Femur (tissue), 1 donor: ENCODE measurements at regions not wholly inside any gene's neighbourhood (a gene's known extent, or its start where the extent isn't known, plus 50 kb on each side); places are given as distances from the start of the nearest gene placed in this dataset.
"Not testable (repeated sequence)": the region's sequence is repeated elsewhere in the genome, so short reads cannot be mapped to it uniquely, and the experiment has no call there.

Experiments used
- DNase-seq: peaks from one replicate; pipeline ENCODE4 v3.0.0-alpha.2; 2017

GRCh38 chr4:181119186-181119585 is 1124.0 kb upstream of the TENM3 start:
- no peak for DNase-seq

DNA sequence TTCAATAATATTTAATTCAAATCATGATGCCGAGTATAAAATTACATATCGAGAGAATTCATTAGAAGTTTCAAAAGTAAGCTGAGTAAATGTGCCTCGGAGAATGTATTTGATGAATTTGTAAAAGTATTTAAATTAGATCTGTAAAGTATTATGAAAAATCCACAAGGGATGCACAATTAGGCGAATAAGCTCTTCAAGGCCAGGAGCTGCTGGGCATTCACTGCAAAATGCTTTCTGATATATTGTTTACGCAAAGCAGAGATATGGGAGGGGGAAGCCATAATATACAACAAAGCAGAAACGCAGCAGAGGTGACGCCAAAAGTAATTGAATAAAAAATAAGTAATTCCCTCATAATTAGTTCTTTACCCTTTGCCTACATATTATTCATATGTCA is 1121.5 kb upstream of the TENM3 start:
- no peak for DNase-seq

GRCh38 chr4:181127171-181127570 is 1116.0 kb upstream of the TENM3 start:
- no peak for DNase-seq

GRCh38 chr4:181130317-181130716 is 1112.9 kb upstream of the TENM3 start:
- not testable (repeated sequence) for DNase-seq

GRCh38 chr4:181137351-181137750 is 1105.9 kb upstream of the TENM3 start:
- DNase-seq, result no peak

GRCh38 chr4:181138116-181138515 is 1105.1 kb upstream of the TENM3 start:
- DNase-seq, result no peak

DNA sequence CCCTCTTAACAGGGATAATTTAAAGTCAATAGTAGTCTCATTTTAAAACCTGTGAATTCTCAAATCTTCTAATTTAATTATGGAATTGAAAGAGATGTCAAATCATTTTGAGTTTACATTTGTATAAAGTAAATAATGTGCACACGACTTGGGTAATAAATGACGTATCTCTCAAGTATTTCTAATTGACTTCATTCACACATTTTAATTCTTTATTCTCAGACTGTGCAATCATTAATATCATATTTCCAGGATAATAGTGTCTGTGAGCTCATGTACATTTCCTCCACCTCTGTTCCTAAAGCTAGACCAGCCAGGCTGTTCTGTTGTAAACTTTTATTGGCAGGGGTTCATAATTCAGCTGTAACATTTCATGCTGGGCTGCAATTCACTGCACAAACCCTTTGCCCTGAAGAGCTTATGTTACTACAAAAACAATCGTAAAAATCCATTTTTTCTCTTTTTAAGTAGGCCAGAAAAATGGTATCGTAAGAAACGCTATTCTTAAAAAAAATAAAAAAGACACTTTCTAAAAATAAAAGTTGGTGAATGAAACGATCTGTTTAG is 1103.1 kb upstream of the TENM3 start:
- DNase-seq, result no peak

GRCh38 chr4:181143250-181143854 is 1099.8 kb upstream of the TENM3 start:
- peak; percentile 86 for DNase-seq

DNA sequence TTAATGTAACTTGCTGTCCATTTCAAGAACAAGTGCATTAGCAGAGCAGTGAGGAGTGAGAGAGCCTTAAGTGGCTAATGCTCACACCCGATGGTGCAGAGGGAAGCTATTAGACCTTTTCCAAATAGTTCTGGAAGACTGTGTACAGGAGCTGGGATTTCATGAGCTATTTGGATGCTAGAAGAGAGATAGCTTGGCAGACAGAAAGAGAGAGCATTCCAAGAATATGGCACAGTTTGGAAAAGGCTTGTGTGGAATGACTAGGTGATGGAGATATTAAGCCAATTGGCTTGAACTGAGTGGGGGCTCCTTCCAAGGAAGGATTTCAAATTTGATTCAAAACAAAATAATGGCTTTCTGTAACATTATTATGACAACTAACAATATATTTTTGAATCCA is 1097.2 kb upstream of the TENM3 start:
- DNase-seq, result no peak

- no peak for DNase-seq
Observed at GRCh38 chr4:181147416-181147951, 1095.7 kb upstream of the TENM3 start.

DNA sequence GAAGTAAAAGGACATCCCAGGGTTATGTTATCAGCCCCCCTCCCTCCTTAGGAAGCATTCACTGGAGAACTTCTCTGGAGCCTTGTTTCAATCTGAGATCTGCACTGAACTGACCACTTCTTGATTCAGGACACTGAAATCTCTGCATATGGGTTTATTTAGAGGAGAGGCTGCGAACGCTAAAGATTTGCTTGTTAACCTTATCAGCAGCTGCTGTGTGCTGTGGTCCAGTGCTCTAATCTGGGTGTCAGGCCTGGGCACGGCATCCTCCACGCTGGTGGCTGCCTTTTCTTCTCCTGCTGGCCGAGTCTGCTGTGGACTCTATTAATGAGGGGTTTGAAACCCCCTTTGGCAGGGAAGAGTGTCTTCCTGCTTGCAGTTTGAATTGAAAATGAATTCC is 1094.7 kb upstream of the TENM3 start:
- no peak for DNase-seq

DNA sequence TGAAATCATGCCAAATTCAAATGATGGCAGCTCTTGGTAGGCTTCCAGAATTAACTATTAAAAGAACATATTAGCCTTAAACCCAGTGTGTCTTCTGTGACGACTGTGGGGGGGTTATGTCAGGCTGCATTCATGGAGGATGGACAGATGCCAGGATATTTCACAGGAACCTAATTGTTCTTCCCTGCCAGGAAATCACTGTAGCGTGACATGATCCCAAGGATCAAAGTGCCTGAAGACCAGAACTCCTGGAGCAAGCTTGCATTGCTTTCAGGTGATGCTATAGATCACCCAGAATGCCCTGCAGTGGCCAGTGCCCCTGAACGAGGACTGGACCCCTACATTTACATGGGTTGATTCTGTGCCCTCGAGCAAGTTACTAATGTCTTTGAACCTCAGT is 1093.0 kb upstream of the TENM3 start:
- DNase-seq, result no peak

- peak; percentile 73 for DNase-seq
Observed at GRCh38 chr4:181151856-181152255, 1091.3 kb upstream of the TENM3 start.

GRCh38 chr4:181157647-181158046 is 1085.6 kb upstream of the TENM3 start:
- no peak for DNase-seq

DNA sequence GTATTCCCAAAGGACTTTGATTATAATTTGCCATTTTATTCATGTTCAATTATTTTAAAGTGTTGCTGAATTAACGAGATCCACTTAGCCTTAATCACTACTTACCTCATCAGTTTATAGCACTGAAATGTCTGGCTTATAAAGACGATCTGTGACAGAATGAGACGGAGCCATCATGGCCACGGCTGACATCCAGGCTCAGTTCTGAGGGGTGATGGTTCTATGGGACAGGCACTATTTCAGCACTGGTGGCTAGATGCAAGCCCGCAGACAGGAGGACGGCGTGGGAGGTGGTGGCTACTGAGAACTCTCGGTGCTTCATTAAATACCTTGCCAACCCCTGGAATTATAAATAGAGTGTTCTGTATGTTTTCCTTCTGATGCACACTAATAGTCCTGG is 1084.2 kb upstream of the TENM3 start:
- no peak for DNase-seq

- DNase-seq, result no peak
Observed at GRCh38 chr4:181161669-181162068, 1081.5 kb upstream of the TENM3 start.

DNA sequence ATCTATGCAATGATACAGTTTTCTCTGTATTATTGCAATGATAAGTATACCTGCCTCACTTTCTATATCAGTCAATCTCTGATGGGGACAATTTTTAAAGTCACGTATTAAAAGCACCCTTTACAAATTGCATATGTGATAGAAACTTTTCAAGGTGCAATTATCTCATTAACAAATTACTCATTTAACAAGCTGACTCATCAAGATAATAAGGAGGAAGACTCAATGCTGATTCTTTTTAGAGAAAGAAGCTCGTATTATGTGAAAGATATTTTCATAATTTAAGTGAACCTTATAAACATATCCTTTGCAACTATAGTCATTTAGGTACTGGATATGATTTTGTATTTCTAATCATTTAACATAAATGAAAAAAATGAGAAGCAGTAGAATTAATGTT is 1080.9 kb upstream of the TENM3 start:
- DNase-seq, result no peak

GRCh38 chr4:181162676-181163075 is 1080.5 kb upstream of the TENM3 start:
- no peak for DNase-seq

DNA sequence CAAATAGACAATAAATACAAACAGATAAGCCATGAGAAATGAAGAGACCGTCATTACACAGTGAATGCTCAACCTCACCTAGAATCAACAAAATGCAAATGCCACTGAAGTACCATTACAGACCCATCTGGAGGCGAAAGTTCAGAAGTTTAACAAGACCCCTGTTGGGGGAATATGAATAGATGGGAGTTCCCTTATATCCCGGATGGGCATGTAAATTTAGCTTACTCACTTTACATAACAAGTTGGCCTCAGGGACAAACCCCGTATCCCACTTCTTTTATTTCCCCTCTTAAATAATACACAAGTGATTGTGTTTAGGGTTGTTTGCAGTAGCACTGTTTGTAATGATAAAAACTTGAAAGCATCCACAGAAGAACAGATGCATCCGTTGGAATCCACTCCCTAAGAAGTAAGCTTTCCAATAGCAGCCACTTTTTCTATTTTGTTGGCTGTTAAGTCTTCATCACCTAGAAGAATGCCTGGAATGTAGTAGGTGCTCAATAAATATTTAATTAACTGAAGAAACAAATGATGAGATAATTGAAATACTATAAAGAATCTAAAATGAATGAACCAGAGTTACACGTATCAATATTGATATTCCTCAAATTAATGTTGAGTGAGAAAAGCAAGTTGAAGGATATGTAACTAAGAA is 1076.3 kb upstream of the TENM3 start:
- DNase-seq, result no peak

DNA sequence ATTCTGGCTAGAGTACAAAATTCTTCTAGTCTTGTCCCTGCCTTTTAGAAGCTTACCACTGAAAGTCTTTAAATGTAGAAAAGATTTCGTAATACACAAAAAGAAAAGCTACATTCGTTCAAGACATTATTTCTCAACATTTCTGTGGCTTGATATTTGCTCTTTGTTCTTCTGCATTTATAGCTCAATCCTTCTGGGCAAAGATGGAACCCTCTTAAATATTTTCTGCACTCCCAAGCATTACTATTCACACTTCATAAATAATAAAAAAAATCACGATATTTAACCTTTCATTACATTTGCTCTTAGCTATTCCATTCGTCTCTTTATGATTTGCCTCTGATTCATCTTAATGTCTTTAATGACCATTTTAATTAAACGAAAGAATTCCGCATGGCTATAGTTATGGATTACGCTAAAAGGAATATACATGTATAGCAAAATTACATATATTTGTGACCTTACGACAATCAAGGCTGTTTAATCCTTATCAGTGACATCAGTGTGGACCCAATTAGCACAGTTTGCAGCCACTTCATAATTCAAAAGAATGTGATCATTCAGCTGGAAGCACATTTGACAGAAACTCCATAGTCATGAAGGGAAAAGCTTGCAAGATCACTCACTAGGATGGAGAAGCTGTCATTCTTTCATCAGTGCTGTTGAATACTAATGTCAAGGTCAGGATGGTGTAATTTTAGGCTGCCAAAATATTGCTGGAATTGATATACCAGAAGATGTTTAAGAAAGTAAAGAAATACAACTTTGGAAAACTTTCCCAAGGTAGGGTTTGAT is 1075.0 kb upstream of the TENM3 start:
- DNase-seq, result no peak

GRCh38 chr4:181173046-181173445 is 1070.2 kb upstream of the TENM3 start:
- DNase-seq, result no peak

GRCh38 chr4:181176306-181176705 is 1066.9 kb upstream of the TENM3 start:
- DNase-seq, result no peak

- DNase-seq, result no peak
Observed at GRCh38 chr4:181181331-181181730, 1061.9 kb upstream of the TENM3 start.

DNA sequence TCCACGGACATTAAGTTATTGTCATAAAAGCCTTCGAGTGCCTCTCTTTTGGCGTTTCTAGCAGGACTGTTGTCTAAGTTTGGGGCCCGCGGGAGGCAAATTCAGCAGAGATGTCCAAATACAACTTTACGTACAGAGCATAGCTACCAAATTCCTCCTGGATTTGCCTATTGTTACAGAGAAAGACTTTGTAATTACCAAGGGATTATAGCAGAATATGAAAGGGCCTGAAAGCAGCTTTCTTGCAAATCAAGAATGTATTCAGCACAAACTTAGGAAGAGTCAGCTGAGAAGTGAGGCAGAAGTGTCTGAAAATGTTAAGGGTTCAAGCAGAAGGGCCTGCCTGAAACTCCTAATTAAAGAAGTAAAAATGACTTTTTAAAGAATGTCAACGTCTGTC is 1053.5 kb upstream of the TENM3 start:
- no peak for DNase-seq
